Fibroblast of lung (primary cell): ENCODE measurements at regions not wholly inside any gene's neighbourhood (a gene's known extent, or its start where the extent isn't known, plus 50 kb on each side); places are given as distances from the start of the nearest gene placed in this dataset.
"Not testable (repeated sequence)": the region's sequence is repeated elsewhere in the genome, so short reads cannot be mapped to it uniquely, and the experiment has no call there.

Experiments
- DNase-seq, 2 donors: peaks; one replicate each; pipeline versions ENCODE4 v3.0.0 to v3.0.0-alpha.2; 2010; ENCODE audit warnings: low read depth in 2 of 2
- H2AFZ ChIP-seq: 2 replicates; pipeline ENCODE4 v1.5.1; 2012; ENCODE audit warnings: low read length, control low read depth, inconsistent platforms
- H3K27ac ChIP-seq: 2 replicates; pipeline ENCODE4 v1.5.1; 2011; ENCODE audit warnings: low read length, control low read depth; ENCODE audit not compliant: insufficient read depth
- H3K27me3 ChIP-seq: 2 replicates; pipeline ENCODE4 v1.5.1; 2011; ENCODE audit warnings: mild to moderate bottlenecking, low read length; ENCODE audit not compliant: control insufficient read depth, insufficient read depth
- H3K36me3 ChIP-seq: 2 replicates; pipeline ENCODE4 v1.5.1; 2011; ENCODE audit warnings: low read length; ENCODE audit not compliant: control insufficient read depth, insufficient read depth
- H3K4me1 ChIP-seq: 2 replicates; pipeline ENCODE4 v1.5.1; 2011; ENCODE audit warnings: low read length; ENCODE audit not compliant: control insufficient read depth, insufficient read depth; ENCODE audit errors: extremely low read depth
- H3K4me2 ChIP-seq: 2 replicates; pipeline ENCODE4 v1.5.1; 2011; ENCODE audit warnings: low read length, control low read depth; ENCODE audit not compliant: insufficient read depth; ENCODE audit errors: extremely low read depth
- H3K4me3 ChIP-seq, 4 experiments: fragments of 200-600 bp in 1 of 4; sonication (generic) in 1 of 4; replicated peaks in 1 of 4; 2 replicates each; pipeline ENCODE4 v1.5.1; 2011 to 2016; ENCODE audit warnings: low read length in 4 of 4, low read depth in 3 of 4, mild to moderate bottlenecking in 3 of 4, control low read depth in 2 of 4, inconsistent platforms in 1 of 4, mixed read lengths in 1 of 4; ENCODE audit not compliant: insufficient read depth in 1 of 4; ENCODE audit errors: control extremely low read depth in 1 of 4
- H3K79me2 ChIP-seq: 2 replicates; pipeline ENCODE4 v1.5.1; 2012; ENCODE audit warnings: mild to moderate bottlenecking, low read length, inconsistent platforms; ENCODE audit not compliant: control insufficient read depth, insufficient read depth
- H3K9ac ChIP-seq: 2 replicates; pipeline ENCODE4 v1.5.1; 2011; ENCODE audit warnings: mild to moderate bottlenecking, low read length, control low read depth; ENCODE audit not compliant: insufficient read depth
- H3K9me3 ChIP-seq: 2 replicates; pipeline ENCODE4 v1.5.1; 2012; ENCODE audit warnings: low read depth, low read length; ENCODE audit not compliant: control insufficient read depth, insufficient read depth
- H4K20me1 ChIP-seq: 2 replicates; pipeline ENCODE4 v1.5.1; 2011; ENCODE audit warnings: low read length; ENCODE audit not compliant: control insufficient read depth, insufficient read depth; ENCODE audit errors: extremely low read depth
- CTCF ChIP-seq, 2 donors: IDR thresholded peaks in 1 of 2; conservative IDR thresholded peaks in 1 of 2; 1 replicate in 1 of 2; 2 replicates in 1 of 2; pipeline ENCODE4 v1.5.1; 2011 to 2012; ENCODE audit warnings: low read length in 2 of 2, control low read depth in 1 of 2, inconsistent platforms in 1 of 2, low read depth in 1 of 2, mild to moderate bottlenecking in 1 of 2
- EZH2 ChIP-seq: IDR thresholded peaks from 2 replicates; pipeline ENCODE4 v1.5.1; 2012; ENCODE audit warnings: low read length, control low read depth, mild to moderate bottlenecking; ENCODE audit errors: missing control alignments

- no peak for DNase-seq
- Histone ChIP-seq H3K4me3 (no peak overlapping the region), H3K27me3 (no peaks in the 10 kb centered on the region), H3K4me2 (no peak overlapping the region), H3K4me1 (no peaks in the 10 kb centered on the region), H3K79me2 (no peaks in the 10 kb centered on the region), H3K9me3 (no peaks in the 10 kb centered on the region), H3K9ac (no peak overlapping the region), H3K27ac (no peak overlapping the region), H3K36me3 (no peaks in the 10 kb centered on the region), H2AFZ (no peak overlapping the region), H4K20me1 (no peaks in the 10 kb centered on the region)
- TF ChIP-seq EZH2 (no peak), CTCF (conservative IDR thresholded peaks at IDR 0.05 in 1 of 2, IDR thresholded peaks at IDR 0.05 in 1 of 2; ENCODE audit: low read depth in 1 of 2, low read length in 2 of 2) (no peak)
Observed at GRCh38 chr21:17118638-17119384, 394.0 kb upstream of the CXADR start.

GRCh38 chr21:17119466-17120297, 393.2 kb upstream of the CXADR start:
- H3K27ac ChIP-seq, result no peak overlapping the region
- DNase-seq, result no peak
- H3K4me2 ChIP-seq, result no peak overlapping the region
- TF ChIP-seq CTCF (conservative IDR thresholded peaks at IDR 0.05 in 1 of 2, IDR thresholded peaks at IDR 0.05 in 1 of 2; ENCODE audit: low read depth in 1 of 2, low read length in 2 of 2) (no peak), EZH2 (no peak)
- no peaks in the 10 kb centered on the region for H3K9me3 ChIP-seq
- H3K4me1 ChIP-seq, result no peaks in the 10 kb centered on the region
- no peaks in the 10 kb centered on the region for H3K36me3 ChIP-seq
- H4K20me1 ChIP-seq, result no peaks in the 10 kb centered on the region
- no peak overlapping the region for H2AFZ ChIP-seq
- H3K9ac ChIP-seq, result no peak overlapping the region
- no peak overlapping the region for H3K4me3 ChIP-seq
- H3K27me3 ChIP-seq, result no peaks in the 10 kb centered on the region
- no peaks in the 10 kb centered on the region for H3K79me2 ChIP-seq

GRCh38 chr21:17127395-17127794, 385.4 kb upstream of the CXADR start:
- H2AFZ ChIP-seq, H3K4me3 ChIP-seq, H4K20me1 ChIP-seq, H3K9me3 ChIP-seq, H3K9ac ChIP-seq, H3K27me3 ChIP-seq, H3K4me1 ChIP-seq, H3K27ac ChIP-seq, H3K79me2 ChIP-seq, DNase-seq, H3K4me2 ChIP-seq, H3K36me3 ChIP-seq: not testable (repeated sequence)
